ENCODE measurements at regions not wholly inside any gene's neighbourhood (a gene's known extent, or its start where the extent isn't known, plus 50 kb on each side); places are given as distances from the start of the nearest gene placed in this dataset.

DNA sequence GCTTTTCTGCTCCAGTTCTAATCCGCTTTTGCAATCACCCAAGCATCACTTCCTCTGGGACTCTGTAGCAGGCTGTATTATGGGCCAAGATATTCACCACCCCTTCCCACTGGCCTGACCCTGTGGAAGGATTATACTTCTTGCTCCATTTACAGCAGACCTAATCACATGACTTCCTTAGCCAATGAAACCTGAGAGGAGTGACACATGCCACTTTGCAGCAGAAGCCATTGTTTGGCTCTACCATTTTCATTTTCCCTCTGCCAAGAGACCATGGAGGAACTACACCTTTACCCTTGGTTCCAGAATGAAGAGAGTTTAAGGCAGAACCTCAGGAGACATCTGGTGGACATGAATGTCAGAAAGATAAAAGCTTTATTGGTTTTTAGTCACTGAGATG is 134.9 kb upstream of the HSD17B12 start:
- DNase-seq (ENCODE audit: low read depth) = no peak

DNA sequence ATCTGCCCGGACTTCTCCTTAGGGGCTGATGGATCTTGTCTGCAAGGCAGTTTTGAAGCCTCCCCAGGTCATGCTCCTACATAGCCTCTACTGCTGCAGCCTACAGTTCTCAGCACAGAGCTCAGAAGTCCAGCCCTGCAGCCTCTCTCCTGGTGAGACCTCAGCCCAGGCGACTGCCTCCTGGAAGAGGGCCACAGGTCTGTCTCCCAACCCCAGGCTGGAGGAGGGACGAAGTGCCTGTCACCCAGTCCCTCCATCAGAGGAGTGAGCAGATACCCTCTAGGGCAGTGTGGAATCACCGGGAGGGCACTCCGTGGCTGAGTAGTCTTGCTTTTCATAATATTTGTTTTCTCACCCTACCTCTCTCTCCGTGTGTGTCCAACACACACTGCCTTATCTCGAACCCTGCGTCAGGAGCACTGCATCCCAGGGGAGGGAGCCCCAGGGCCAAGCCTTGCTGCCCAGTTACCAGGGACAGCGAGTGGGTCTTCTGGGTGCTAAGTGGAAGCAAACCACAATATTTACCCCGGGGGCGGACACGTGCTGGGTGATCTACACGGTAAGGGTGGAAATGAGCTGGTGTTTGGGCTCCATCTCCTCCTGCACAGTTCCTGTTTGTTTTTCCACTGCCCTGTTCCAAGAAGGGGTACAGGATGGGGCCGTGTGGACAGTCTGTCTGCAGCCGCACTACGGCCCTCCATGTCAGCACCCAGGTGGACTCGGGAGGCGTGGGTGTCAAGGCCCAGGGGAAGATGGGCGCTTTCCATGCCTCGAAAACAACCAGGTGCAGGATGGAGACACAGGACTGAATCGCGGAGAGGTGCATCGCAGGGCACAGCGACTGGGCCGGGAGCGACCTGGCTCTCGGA is 133.7 kb upstream of the HSD17B12 start:
- DNase-seq (ENCODE audit: low read depth) = no peak

GRCh38 chr11:43547430-43547831 is 133.1 kb upstream of the HSD17B12 start:
- no peak for DNase-seq (ENCODE audit: low read depth)

DNA sequence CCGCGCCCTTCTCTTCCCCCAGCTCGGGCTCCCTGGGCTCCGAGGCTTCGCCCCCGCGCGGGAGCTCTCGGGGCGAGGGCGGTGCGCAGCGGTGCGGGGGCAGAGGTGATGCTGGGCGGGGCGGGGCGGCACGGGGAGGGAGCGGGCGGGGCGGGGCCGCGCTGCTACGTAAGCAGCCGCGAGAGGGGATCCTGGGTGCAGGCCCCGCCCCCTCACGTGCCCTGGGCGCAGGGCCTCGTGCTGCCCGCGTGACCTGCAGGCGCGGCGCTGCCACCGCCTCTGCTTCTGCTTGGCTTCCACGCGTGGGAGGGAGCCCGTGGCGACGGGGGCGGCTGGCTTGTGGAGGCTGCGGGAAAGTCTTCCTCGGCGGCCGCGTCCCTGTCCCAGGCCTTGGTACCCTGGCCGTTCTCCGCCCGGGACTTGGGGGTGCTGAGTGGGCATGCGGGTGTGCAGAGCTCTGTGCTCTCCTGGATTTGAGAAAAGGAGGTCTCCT is 132.6 kb upstream of the HSD17B12 start:
- no peak for DNase-seq (ENCODE audit: low read depth)

- DNase-seq (ENCODE audit: low read depth) = no peak
Measured at GRCh38 chr11:43548916-43549315, 131.6 kb upstream of the HSD17B12 start.

GRCh38 chr11:43549624-43550023 is 130.9 kb upstream of the HSD17B12 start:
- DNase-seq (ENCODE audit: low read depth) = no peak

- DNase-seq (ENCODE audit: low read depth) = no peak
Measured at GRCh38 chr11:43550714-43551113, 129.8 kb upstream of the HSD17B12 start.

- DNase-seq (ENCODE audit: low read depth) = no peak
Measured at GRCh38 chr11:43554148-43554473, 126.4 kb upstream of the HSD17B12 start.

- DNase-seq (ENCODE audit: low read depth) = no peak
Measured at GRCh38 chr11:43555186-43555585, 125.4 kb upstream of the HSD17B12 start.

- DNase-seq (ENCODE audit: low read depth) = peak; percentile 18
Measured at GRCh38 chr11:43555816-43556611, 124.5 kb upstream of the HSD17B12 start.

- DNase-seq (ENCODE audit: low read depth) = no peak
Measured at GRCh38 chr11:43556612-43557375, 123.7 kb upstream of the HSD17B12 start.

GRCh38 chr11:43557553-43558110 is 122.9 kb upstream of the HSD17B12 start:
- no peak for DNase-seq (ENCODE audit: low read depth)

DNA sequence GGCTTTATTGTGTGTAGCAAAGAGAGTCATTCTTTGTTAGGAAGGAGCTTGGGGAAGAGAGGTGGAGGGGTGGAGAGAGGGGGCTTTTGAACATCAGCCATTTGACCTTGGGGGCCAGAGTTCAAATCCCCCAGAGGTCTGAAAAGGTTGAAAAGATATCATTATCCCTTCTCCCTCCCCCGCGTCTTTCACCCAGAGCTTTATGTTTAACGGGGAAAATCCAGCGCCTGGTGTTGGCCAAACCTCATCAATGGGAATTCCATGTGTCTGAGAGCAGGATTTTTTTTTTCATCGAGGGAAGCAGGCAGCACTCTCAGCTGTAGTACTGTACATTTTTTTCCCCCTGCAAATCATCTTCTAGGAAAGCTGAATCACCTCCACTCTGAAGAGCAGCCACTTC is 122.4 kb upstream of the HSD17B12 start:
- DNase-seq (ENCODE audit: low read depth) = no peak

- DNase-seq (ENCODE audit: low read depth) = no peak
Measured at GRCh38 chr11:43558556-43559127, 121.9 kb upstream of the HSD17B12 start.

DNA sequence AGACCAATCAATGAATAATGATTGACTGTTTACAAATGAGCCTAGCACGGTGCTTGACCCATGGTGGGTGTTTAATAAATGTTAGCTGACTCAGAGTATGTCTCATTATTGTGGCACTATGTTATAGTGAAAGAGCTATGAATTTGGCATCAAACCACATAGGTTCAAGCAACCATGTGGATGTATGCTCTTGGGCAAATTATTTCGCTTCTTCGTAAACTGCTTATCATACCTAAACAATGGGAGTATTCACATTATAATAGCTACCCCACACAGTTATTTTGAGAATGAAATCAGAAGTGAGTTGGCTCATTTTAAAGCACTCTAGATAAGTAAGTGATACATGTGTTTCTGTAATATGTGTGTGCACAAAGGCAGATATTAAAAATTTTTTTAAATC is 118.7 kb upstream of the HSD17B12 start:
- no peak for DNase-seq (ENCODE audit: low read depth)

DNA sequence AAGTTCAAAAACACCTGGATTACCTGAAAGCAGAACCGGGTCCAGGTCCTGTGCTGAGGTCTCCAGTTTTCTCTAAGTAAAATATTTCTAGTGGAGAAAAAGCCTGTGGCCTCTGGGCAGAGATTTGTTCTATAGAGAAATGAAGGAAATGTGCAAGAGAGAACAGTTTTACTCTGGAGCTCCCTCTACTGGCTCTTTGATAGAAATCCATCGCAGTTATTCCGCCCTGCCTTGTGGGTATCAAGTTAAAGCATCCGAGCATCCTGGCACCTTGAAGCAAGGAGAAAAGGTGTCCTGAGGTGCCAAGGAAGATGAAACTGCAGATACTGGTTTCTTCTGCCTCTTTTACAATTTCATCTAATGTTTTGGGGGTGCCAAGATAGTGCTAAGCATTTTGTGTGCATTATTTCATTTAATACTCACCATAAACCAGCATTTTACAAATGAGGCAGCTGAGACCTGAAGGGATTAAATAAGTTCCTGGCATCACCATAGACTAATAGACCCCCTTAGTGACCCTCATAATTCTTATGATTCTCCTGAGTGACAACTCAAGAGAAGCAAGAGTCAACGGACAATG is 113.1 kb upstream of the HSD17B12 start:
- DNase-seq (ENCODE audit: low read depth) = peak; percentile 60

- DNase-seq (ENCODE audit: low read depth) = peak; percentile 31
Measured at GRCh38 chr11:43573233-43573632, 107.3 kb upstream of the HSD17B12 start.

- no peak for DNase-seq (ENCODE audit: low read depth)
Measured at GRCh38 chr11:43573873-43574272, 106.7 kb upstream of the HSD17B12 start.

GRCh38 chr11:43574411-43574810 is 106.1 kb upstream of the HSD17B12 start:
- DNase-seq (ENCODE audit: low read depth) = no peak

- DNase-seq (ENCODE audit: low read depth) = peak; percentile 65
Measured at GRCh38 chr11:43574949-43575912, 105.3 kb upstream of the HSD17B12 start.

Measured in EH (cell line).